MCF 10A (cell line): ENCODE measurements at regions not wholly inside any gene's neighbourhood (a gene's known extent, or its start where the extent isn't known, plus 50 kb on each side); places are given as distances from the start of the nearest gene placed in this dataset.

Experiments used
- BruUV-seq: library from RNA; stranded (reverse); fragments of 400-500 nt; replicated peaks from 2 replicates; lab custom pipeline; 2021; lab: Mats Ljungman, UMichigan
- CTCF ChIA-PET: fragments of 300-600 bp; sonication (Branson Sonifier 250); formaldehyde crosslinking; extraction: SDS; loops from one replicate; lab custom pipeline; 2021; ENCODE audit warnings: antibody characterized with exemption, inconsistent platforms; lab: Yijun Ruan, JAX
- POLR2A ChIA-PET: fragments of 300-600, 350-650 bp; sonication (Branson Sonifier 250); formaldehyde crosslinking; extraction: SDS; loops from one replicate; lab custom pipeline; 2020; ENCODE audit warnings: antibody characterized with exemption, inconsistent platforms; lab: Yijun Ruan, JAX
- DNase-seq: peaks from one replicate; pipeline ENCODE4 v3.0.0-alpha.2; 2018; ENCODE audit not compliant: unreplicated experiment
- H3K27ac Mint-ChIP-seq: one replicate; pipeline ENCODE4 v1.8.0; 2022; ENCODE audit warnings: mild to moderate bottlenecking, low read depth, mixed read lengths; ENCODE audit not compliant: unreplicated experiment
- H3K27me3 Mint-ChIP-seq: one replicate; pipeline ENCODE4 v1.8.0; 2022; ENCODE audit warnings: mixed read lengths; ENCODE audit not compliant: insufficient read depth, unreplicated experiment
- H3K36me3 Mint-ChIP-seq: one replicate; pipeline ENCODE4 v1.8.0; 2022; ENCODE audit warnings: mild to moderate bottlenecking, moderate library complexity, mixed read lengths; ENCODE audit not compliant: insufficient read depth, unreplicated experiment
- H3K4me1 Mint-ChIP-seq: one replicate; pipeline ENCODE4 v1.8.0; 2022; ENCODE audit warnings: mixed read lengths; ENCODE audit not compliant: insufficient read depth, unreplicated experiment
- H3K4me3 Mint-ChIP-seq: one replicate; pipeline ENCODE4 v1.8.0; 2022; ENCODE audit warnings: mild to moderate bottlenecking, moderate library complexity, mixed read lengths; ENCODE audit not compliant: unreplicated experiment
- H3K9me3 Mint-ChIP-seq: one replicate; pipeline ENCODE4 v1.8.0; 2022; ENCODE audit warnings: mixed read lengths; ENCODE audit not compliant: unreplicated experiment
- CTCF ChIP-seq: fragments of 200-600 bp; IDR thresholded peaks from one replicate; pipeline ENCODE4 v1.8.0; 2022; ENCODE audit warnings: antibody characterized with exemption, mild to moderate bottlenecking; ENCODE audit not compliant: unreplicated experiment
- intact Hi-C: fragments of 100-400 bp; cut with micrococcal nuclease; formaldehyde crosslinking; loops from 2 replicates; pipeline ENCODE4 v1.14.1; 2022

DNA sequence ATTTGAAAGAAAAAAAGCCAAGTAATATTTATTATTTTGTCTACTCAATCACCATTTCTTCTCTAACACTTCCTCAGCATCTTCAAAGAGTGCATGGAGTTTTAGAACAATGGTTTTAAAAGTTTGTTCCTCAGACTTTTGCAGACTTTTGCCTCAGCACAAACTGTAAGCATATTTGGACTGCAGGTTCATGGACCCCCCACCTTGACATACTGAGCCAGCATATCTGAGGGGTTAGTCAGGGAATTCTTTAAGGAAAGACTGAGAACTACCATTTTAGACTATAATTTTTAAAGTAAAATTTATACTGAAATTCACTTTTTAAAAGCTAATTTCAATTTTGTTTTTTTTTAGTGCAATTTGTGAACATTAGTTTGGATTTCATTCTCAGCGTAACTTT lies 1676.8 kb upstream of the PCDH20 start:
- ChIA-PET POLR2A (interaction anchor here (0.6 kb wide), 1 partner anchor 255 kb away, joined by 3 read pairs; no protein-coding TSS in a partner anchor), CTCF (interaction anchor here (0.8 kb wide), 1 partner anchor 971 kb away, joined by 3 read pairs; no protein-coding TSS in a partner anchor)
- TF ChIP-seq CTCF, result no peak
- Mint-ChIP-seq H3K27ac (no peak overlapping the region), H3K27me3 (no peaks in the 10 kb centered on the region), H3K4me3 (no peak overlapping the region), H3K9me3 (no peaks in the 10 kb centered on the region), H3K4me1 (no peaks in the 10 kb centered on the region), H3K36me3 (no peaks in the 10 kb centered on the region)
- no peak for DNase-seq
- intact Hi-C loops, result no loop called here
- BruUV-seq, result no TSS peak

- BruUV-seq, result no TSS peak
- no peaks in the 10 kb centered on the region for H3K9me3 Mint-ChIP-seq
- TF ChIP-seq CTCF, result no peak
- H3K4me3 Mint-ChIP-seq, result no peak overlapping the region
- H3K27me3 Mint-ChIP-seq, result no peaks in the 10 kb centered on the region
- ChIA-PET CTCF (no interaction called here), POLR2A (no interaction called here)
- no peaks in the 10 kb centered on the region for H3K36me3 Mint-ChIP-seq
- intact Hi-C loops, result no loop called here
- no peak for DNase-seq
- H3K27ac Mint-ChIP-seq, result no peak overlapping the region
- H3K4me1 Mint-ChIP-seq, result no peaks in the 10 kb centered on the region
These were observed 1674.9 kb upstream of the PCDH20 start for GRCh38 chr13:63090524-63090923.

DNA sequence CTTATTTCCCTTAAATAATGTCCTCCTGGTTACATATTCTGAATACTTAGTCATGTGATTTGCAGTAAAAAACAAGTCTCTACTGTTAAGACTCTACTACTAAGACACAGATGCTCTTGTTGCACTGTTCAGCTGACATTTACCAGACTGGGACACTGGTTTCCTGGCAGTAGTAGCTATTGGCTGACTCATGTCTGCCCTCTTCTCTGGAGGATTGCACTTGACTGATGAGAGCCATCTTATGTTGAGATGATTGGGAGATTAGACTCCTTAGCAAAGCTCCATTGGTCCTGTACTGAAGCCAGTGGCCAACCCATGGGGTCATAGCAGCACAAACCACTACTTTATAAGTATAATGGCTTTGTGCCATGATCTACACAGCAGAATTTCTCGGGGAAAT lies 1672.6 kb upstream of the PCDH20 start:
- Mint-ChIP-seq H3K9me3 (no peaks in the 10 kb centered on the region), H3K4me1 (no peaks in the 10 kb centered on the region), H3K36me3 (no peaks in the 10 kb centered on the region), H3K27ac (no peak overlapping the region), H3K4me3 (no peak overlapping the region), H3K27me3 (no peaks in the 10 kb centered on the region)
- DNase-seq, result no peak
- POLR2A ChIA-PET, result no interaction called here
- intact Hi-C loops, result no loop called here
- BruUV-seq, result no TSS peak
- CTCF ChIA-PET, result no interaction called here
- no peak for TF ChIP-seq CTCF

DNA sequence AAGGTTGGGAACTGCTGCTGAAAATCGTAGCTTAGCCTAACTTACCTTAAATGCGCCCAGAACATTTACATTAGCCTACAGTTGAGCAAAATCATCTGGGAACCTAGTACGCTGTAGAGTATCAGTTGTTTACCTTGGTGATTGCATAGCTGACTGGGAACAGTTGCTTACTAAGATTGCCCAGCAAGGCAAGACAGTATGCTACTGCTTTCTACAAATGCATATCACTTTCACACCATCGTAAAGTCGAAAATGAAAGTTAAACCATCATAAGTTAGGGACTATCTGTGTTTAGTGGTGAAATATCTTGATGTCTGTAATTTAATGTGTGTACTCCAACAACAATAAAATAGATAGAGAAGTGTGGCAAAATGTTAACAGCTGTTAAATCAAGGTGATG lies 1670.6 kb upstream of the PCDH20 start:
- BruUV-seq, result no TSS peak
- Mint-ChIP-seq H3K36me3 (no peaks in the 10 kb centered on the region), H3K4me1 (no peaks in the 10 kb centered on the region), H3K27me3 (no peaks in the 10 kb centered on the region), H3K9me3 (peaks cover 4% of the 10 kb centered on the region), H3K27ac (no peak overlapping the region), H3K4me3 (no peak overlapping the region)
- no peak for TF ChIP-seq CTCF
- ChIA-PET POLR2A (no interaction called here), CTCF (no interaction called here)
- intact Hi-C loops, result no loop called here
- no peak for DNase-seq
